NCI-H2227 (cell line): ENCODE measurements at regions not wholly inside any gene's neighbourhood (a gene's known extent, or its start where the extent isn't known, plus 50 kb on each side); places are given as distances from the start of the nearest gene placed in this dataset.
"Not testable (repeated sequence)": the region's sequence is repeated elsewhere in the genome, so short reads cannot be mapped to it uniquely, and the experiment has no call there.

ENCODE experiments used
- DNase-seq: peaks from one replicate; lab custom pipeline; 2025; ENCODE audit not compliant: unreplicated experiment; lab: John Stamatoyannopoulos, UW

DNA sequence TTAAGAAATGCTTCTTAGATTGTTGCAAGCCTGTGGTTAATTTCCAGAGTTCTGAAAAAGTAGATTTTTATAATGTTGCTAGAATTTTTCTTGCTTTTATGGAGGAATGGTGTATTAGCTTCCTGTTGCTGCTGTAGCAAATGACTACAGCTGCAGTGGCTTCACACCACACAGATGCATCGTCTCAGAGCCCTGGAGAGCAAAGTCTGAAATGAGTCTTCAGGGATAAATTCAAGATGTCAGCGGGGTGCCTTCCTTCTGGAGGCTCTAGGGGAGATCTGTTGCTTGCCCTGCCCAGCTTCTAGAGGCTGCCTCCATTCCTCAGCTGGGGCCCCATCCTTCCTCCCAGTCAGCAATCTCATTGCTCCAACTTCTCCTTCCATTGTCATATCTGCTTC is 187.8 kb downstream of the ZNF516 start:
- no peak for DNase-seq

DNA sequence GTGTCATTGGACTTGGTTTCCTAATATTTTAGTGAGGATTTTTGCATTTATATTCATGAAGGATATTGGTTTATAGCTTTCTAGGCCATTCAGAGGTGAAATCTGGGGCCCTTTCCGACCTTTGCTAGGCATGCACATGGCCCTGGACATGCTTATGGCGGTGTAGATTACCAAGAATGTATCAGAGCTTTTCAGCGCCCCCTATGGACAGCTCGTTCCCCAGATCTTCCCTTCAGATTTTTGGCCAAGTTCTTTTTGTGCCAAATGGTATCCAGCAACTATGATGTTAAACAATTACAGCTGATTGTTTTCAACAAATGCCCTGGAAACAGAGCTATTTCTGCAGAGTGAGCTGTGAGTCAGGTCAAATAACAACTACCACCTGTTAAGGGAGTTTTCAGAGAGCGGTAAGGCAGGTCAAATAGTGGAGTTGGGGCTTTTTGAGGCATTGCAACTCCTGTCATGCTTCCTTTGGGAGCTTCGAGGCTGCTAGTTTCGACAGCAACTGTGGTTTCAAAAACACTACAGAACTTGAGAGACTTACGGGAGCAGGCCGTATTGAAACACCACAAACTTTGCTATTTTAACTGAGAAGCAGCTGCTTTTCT is 188.3 kb downstream of the ZNF516 start:
- DNase-seq, result no peak

DNA sequence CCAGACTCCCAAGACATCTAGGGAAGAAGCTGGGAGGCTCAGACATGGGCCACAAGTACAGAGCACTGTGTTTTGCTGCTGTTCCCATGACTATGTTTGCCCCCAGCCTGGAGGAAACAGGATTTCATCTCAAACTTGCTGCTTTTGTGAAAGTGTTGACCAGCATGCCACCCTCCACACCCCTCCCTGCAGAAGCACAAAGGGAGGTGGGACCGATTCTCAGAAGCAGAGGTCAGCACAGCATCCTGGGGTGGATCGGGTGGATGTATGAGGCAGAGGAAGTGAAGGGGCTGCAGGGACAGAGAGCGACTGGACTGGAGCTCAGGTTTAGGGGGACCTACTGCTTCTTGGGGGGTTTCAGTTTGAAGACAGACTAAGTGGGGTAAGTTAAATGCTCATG is 209.2 kb downstream of the ZNF516 start:
- no peak for DNase-seq

DNA sequence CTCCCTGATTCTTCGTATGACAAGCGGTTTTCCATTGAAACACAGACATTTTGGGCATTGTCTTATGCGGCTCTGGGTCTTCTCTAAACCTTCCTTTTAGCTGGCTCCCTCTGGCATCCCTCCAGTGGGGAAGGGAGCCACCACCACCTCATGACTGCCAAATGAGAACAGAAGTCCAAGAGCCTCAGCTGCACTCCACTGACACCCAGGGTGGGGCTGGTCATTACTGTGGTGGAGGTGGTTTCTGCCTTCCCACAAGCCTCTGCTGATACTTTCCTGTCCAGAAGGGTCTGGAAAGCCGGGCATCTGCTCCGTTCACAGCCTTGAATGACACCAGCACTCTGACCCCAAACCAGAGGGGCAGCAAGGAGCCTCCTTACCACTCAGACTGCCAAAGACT is 213.5 kb downstream of the ZNF516 start:
- DNase-seq, result no peak

DNA sequence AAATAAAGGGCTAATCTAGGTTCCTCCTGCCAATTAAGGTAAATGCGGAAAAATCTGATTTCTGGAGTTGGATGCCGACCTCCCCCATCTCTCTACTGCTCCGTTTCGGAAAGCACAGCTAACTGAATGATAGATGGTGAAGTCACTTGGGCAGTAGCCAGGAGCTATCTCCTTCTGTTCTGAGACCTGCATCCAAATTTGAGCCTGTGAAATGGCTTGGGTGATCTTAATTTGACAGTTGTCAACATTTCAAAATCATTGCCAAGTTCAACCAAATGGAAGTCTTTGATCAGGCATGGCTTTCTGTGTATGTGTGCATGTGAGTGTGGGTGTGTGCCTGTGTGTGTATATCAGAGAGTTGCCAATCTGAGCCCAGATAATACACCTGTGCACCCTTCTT is 217.2 kb downstream of the ZNF516 start:
- no peak for DNase-seq

DNA sequence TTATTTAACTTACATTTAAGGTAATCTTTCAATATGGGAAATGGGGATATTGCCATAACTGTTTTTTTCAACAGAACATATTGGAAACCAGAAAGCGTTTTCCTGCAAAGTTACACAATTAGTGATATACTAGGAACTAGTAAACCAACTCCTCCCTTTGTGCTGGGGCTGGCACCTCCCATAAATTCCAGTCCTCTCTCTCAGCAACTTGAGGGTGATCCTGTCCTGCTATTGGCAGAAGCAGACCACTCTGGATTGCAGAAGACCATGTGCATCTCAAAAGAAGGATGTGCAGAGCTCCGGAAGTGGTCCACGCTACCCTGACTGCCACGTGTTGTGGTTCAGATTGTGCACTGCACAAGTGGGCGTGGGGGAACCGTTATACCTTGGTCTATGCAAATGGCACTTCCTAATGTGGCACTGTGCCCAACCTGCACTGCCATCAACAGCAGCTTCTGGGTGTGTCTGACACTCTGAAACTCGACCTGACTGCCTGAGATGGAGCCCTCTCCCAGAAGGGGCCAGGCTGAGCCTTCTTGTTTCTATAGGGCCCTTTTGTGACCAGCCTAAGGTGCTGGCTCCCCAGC is 219.2 kb downstream of the ZNF516 start:
- no peak for DNase-seq

DNA sequence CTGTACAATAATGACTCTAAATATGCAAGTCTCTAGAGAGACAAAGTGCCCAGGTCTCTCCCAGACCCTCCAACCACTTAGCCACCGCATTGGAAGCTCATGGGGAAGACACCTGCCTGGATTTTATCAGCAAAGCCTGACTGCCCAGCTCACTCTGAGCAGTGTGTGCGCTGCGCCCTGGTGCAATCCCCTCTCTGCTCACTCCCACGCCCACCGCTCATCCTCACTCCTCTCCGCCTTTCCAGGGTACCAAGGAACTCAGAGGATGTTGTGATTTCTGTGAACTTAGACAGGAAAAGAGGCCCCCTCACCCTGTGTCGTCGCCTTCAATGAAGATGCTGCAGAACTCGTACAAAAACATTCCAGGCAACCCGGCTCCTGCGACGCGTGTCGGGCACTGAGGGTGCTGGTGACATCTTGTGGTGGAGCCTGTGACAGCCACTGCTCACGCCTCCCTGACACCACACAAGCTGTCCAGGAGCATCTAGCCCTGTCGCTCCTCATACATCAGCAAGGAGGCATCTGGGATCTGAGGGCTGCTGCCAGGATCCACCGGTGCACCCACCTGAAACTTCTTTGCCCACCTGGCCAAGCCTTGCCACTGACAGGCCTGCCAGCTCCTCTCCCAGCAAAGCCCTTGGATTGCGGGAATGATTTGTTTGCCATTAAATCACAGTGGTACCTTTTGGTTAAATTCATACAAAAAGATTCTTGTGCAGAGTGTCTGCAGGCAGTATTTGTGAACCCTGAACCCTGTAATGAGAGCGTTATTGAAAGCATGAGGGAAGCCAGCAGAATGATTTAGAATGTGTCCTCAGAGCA is 220.4 kb downstream of the ZNF516 start:
- peak; percentile 70 for DNase-seq

DNA sequence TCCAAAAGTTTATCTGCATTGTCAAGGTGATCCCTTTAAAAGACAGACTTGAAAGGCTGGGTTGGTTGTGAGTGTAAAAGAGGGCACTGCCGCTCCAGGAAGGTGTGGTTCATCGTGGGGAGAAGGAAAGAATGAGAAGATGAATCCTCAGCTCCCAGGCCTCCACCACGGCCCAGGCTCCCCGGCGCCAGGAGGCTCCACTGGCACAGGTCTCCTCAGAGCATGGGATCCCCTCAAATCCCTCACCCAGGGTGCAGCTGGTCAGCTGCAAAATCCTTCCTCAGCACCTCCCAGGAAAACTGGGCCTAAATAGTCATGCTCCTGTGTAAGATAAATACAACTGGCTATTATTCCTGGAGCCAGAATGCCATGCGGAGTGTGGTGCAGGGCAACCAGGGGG is 221.1 kb downstream of the ZNF516 start:
- no peak for DNase-seq

DNA sequence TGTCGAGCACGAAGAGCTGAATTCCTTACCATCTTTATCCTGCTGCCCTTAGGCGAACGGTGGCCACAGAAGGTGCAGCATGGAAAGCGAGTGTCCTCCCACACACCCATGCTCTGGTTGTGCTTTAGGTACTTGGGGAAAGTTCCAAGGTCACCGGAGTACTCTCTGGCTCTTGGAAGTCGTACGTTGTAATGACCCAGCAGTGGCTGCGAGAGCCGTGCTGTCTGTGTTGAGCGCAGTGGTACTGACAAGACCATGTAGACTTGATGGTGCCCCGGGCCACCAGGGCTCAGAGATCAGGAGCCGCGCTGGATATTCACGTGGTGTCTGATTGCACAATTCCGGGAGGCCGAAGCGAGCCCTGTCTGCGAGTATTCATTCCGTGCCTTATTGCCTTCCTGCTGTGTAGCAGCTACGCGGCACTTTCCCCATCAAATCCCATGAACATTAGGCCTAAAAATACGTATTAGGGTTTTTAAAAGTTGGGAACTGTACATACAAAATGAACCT is 222.0 kb downstream of the ZNF516 start:
- DNase-seq, result no peak

DNA sequence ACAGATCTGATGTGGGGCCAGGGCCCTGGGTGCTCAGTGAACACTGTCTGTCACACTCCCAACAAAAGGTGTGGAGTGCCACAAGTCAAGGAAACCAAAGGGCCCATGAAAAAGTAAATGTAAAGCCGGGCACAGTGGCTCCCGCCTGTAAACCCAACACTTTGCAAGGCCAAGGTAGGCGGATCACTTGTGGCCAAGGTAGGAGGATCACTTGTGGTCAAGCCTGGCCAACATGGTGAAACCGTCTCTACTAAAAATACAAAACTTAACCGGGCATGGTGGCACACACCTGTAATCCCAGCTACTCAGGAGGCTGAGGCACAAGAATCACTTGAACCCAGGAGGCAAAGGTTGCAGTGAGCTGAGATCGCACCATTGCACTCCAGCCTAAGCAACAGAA is 227.6 kb downstream of the ZNF516 start:
- DNase-seq, result not testable (repeated sequence)

DNA sequence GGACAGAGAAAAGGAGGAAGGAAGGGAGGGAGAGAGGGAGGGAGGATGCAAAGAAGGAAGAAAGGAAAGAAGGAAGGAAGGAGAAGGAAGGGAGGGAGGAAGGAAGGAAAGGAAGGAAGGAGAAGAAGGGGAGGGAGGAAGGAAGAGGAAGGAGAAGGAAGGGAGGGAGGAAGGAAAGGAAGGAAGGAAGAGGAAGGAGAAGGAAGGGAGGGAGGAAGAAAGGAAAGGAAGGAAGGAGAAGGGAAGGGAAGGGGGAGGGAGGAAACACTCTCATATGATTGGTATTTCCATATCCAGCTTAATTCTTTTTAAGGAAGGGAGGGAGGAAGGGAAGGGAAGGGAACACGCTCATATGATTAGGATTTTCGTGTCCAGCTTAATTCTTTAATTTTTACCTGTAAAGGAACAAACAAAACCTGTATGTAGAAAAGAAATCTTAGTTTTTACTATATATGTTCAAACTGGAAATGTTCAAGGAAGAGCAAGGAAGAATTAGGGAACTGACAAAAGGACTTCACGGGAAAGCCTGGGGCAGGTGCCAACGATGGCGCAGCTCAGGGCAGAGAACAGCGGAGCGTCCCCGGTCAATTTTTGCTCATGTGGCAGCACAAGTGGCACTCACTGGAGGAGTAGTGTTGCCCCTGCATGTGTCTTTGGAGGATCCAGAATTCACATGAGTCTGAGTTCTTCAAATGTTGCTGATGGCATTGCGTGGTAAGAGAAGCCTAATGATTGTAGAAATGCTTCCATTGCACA is 228.6 kb downstream of the ZNF516 start:
- no peak for DNase-seq

DNA sequence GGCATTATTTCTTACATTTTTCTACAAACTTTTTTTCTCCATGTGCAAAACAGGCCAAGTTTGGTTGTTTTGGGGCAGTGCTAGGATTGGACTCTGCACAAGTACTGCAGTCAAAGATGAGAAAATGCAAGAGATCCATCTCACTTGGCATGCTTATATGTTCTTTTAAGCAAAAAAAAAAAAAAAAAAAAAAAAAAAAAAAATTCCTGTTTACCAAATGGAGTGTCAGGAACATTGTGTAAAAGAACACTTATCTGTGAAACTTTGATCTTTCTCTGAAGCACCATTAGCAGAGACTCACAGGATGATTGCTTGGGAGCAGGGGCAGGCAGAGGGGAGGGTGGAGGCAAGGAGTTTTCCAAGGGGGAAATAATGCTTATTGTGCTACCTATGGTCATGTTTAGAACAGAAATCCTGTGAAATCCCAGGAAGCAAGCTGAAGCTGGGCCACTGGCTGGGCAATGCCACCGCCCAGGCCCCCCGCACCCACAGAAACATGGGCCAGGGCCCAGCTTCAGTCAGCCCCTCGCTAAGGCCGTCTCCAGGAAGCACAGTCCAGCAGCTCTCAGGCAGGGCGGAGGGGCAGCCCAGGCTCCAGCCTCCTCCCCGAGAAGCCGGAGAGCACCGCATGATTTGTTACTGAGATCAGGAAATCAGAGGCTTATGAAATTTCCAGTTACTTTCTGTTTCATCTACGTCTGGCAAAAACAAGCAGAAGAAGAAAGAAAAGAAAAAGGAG is 229.4 kb downstream of the ZNF516 start:
- no peak for DNase-seq

DNA sequence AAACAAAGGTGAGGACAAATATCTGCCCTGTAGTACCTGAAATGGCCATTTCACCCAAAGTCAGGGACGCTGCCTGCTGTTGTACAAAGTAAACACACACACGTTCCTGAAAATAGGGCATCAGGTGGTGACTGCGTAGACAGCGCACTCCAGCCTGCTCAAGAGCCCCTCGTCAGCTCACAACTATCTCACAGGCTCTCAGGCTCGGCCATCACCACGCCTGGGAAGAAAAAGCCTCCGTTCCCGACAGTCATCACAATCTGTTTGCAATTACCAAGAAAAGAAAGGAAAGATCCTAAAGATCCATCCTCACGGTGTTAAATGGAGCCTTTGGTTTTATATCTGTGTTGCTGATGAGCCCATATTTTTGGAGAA is 230.2 kb downstream of the ZNF516 start:
- peak; percentile 41 for DNase-seq

DNA sequence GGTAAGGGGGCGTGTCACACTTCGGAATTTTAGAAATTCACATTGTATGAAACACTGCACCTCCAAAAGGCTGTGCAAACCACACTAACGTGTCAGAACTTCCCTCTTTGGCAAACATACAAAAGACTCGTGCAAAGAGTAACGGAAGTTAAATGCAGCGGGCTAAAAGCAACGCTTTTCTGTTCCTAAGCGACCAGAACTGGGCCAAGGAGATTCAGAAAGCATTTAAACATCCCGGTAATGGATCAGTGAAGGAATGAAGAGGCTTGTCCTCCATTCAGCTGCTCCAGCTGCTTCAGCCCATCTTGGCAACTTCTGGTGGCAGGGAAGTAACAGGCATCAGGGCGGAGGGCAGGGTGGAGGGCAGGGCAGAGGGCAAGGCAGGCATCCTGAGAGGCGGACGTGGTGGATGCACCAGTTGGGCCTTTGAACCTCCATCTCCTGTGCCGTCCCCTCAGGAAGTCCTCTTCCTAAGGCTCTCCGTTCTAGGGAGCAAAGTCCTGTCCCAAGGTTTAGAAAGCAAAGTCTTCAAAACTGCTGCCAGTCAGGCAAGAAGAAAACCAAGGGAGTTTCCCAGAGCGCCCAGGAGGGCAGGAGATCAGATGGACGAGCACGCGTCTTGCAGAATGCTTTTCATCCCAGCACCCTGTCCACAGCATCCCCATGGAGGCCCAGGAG is 230.7 kb downstream of the ZNF516 start:
- DNase-seq, result no peak

DNA sequence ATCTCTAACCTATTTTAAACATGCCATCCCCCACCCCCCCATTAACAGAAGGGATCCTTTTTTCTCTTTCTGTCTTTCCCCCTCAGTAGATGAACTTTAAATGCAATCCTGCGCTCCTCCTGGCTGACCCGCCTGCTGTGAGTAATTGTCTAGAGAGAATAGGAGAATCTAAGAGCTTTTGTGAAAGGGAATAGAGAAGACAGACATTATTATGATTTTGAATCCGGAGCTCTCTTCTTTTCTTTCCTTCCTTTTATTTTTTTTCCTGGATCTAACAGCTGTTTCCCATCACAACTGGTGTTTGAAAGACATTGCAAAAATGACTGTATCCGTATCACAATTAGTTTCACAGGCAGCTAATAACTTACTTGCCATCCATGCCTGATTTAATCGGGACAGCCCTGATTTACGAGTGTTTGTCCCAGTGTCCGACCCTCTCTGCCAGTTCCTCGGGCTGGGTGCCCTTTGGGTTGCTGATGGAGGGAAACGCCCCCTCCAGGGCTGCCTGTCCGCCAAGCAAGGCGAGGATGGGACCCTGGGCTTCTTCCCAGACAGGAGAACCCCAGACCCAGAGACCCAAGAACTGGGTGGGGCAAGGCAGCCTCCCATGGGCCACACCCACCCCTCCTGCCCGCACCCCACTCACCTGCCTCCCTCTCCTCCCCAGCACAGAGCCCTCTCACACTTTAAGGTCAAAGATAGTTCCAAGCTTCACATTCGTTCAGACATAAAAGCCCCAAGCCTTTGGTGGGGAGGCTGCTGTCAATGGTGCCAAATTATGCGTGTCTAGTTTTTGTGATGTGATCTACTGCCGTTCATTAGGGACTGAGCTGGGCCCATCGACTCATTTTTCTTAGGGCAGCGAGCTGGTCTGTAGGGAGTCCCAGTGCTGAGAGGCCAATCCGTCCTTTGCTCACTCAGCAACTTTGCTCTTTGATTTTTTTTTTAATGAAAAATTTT is 231.7 kb downstream of the ZNF516 start:
- peak; percentile 84 for DNase-seq

DNA sequence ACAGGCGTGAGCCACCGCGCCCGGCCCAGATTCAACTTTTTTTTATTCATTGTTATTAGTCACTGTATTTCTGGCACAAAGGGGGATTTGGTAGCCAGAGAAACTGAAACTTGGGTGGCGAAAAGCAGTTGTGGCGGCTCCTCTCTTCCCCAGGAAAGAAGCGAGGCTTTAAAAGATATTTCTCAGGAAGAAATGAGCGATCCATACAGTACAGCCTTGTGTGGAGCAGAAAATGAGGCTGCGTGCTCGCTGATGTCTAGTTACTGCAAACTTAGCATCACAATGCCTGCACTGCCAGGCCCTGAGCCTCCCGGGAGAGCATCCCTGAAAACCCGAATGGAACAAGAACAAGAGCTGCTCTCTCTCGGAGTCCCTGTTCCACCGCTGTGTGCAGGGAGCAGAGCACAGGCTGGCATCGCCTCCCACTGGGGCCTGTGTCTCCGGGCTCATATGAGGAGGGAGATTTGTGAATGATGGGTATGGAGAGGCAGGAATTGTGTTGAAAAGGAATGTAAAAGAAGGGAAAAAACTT is 234.0 kb downstream of the ZNF516 start:
- no peak for DNase-seq

DNA sequence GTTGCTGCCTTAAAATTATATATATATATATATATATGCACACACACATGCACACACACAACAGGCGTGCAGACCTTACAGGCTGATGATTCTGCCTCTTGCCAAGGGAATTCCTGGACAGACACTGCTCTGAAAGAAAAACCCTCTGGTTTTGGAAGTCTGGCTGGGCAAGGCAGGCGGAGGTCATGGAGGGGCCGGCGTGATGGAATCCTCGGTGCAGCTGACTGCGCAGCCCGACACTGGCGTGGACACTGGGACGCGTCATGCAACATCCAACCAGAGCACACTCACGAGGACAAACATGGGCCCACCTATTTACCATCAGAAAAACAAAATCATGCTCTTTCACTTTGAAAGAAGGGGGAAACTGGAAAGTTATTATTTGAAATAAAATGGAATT is 235.3 kb downstream of the ZNF516 start:
- DNase-seq, result no peak

DNA sequence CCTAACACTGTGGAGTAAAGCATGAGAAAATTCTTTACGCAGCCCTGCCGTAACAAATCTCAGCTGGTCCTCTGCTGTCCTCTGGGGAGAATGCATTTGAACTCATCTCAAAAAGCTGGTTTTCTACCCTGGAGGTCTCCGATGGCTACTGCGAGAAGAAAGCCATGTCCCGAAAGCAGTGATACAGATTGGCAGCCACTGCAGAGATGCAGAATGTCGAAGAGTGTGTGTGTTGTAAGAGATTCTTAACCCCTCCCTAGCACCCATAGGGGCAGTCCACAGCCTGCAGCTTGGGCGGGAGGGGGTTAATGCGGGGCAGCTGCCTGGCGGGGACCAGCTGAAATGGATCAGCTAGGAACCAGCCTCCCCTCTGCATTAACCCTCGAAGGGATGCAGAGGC is 235.9 kb downstream of the ZNF516 start:
- peak; percentile 9 for DNase-seq

DNA sequence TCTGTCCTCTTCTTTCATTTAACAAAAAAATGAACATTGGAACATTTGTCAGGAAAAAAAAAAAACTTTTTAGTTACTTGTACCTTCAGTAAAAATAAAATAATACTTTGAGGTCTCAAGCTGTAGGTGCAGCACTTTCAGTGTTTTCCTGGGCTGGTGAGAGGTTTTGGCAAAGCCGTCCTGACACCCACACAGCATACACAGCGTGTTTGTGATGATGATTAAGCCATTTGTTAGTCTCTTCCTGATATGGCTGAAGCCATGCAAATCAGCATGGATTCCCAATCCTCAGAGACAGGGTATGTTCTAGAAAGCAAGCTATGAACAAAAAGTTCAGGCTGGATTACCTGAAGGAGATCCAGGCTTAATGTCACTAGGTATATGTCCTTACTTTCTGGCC is 236.8 kb downstream of the ZNF516 start:
- DNase-seq, result no peak
